ENCODE measurements at regions not wholly inside any gene's neighbourhood (a gene's known extent, or its start where the extent isn't known, plus 50 kb on each side); places are given as distances from the start of the nearest gene placed in this dataset.
A peak's percentile ranks its signal among the peaks of the same experiment; 100 is the strongest.

- no peak for ATAC-seq
- no peak for DNase-seq (ENCODE audit: low spot score)
- intact Hi-C loops (cut with DNase I): no loop called here
Measured at GRCh38 chr1:29959356-29959755, 723.0 kb downstream of the PTPRU start.

GRCh38 chr1:29958271-29958670 lies 721.9 kb downstream of the PTPRU start:
- DNase-seq (ENCODE audit: low spot score): no peak
- no peak for ATAC-seq
- intact Hi-C loops (cut with DNase I): no loop called here

GRCh38 chr1:29956349-29957030 lies 720.2 kb downstream of the PTPRU start:
- intact Hi-C loops (cut with DNase I): no loop called here
- ATAC-seq (no peak), DNase-seq (ENCODE audit: low spot score) (peak; percentile 32)

GRCh38 chr1:29954591-29954990 lies 718.3 kb downstream of the PTPRU start:
- intact Hi-C loops (cut with DNase I): no loop called here
- ATAC-seq (no peak), DNase-seq (ENCODE audit: low spot score) (no peak)

GRCh38 chr1:29953961-29954360 lies 717.6 kb downstream of the PTPRU start:
- DNase-seq (ENCODE audit: low spot score): no peak
- ATAC-seq: no peak
- intact Hi-C loops (cut with DNase I): no loop called here

GRCh38 chr1:29949676-29950075 lies 713.4 kb downstream of the PTPRU start:
- ATAC-seq (no peak), DNase-seq (ENCODE audit: low spot score) (no peak)
- intact Hi-C loops (cut with DNase I): no loop called here

- no peak for ATAC-seq
- intact Hi-C loops (cut with DNase I): no loop called here
- DNase-seq (ENCODE audit: low spot score): no peak
Measured at GRCh38 chr1:29948581-29948980, 712.3 kb downstream of the PTPRU start.

- intact Hi-C loops (cut with DNase I): no loop called here
- no peak for DNase-seq (ENCODE audit: low spot score)
- ATAC-seq: no peak
Measured at GRCh38 chr1:29946057-29946456, 709.7 kb downstream of the PTPRU start.

- ATAC-seq (no peak), DNase-seq (ENCODE audit: low spot score) (no peak)
- intact Hi-C loops (cut with DNase I): loop anchor here (1.0 kb wide), 1 partner anchor 35 kb away; no protein-coding TSS in a partner anchor
Measured at GRCh38 chr1:29945426-29945825, 709.1 kb downstream of the PTPRU start.

- ATAC-seq (no peak), DNase-seq (ENCODE audit: low spot score) (no peak)
- intact Hi-C loops (cut with DNase I): no loop called here
Measured at GRCh38 chr1:29944253-29944905, 708.1 kb downstream of the PTPRU start.

GRCh38 chr1:29943034-29943433 lies 706.7 kb downstream of the PTPRU start:
- intact Hi-C loops (cut with DNase I): no loop called here
- DNase-seq (ENCODE audit: low spot score): no peak
- ATAC-seq: no peak

- DNase-seq (ENCODE audit: low spot score): no peak
- intact Hi-C loops (cut with DNase I): no loop called here
- no peak for ATAC-seq
Measured at GRCh38 chr1:29939079-29939478, 702.8 kb downstream of the PTPRU start.

GRCh38 chr1:29937356-29937755 lies 701.0 kb downstream of the PTPRU start:
- DNase-seq (ENCODE audit: low spot score) (no peak), ATAC-seq (no peak)
- intact Hi-C loops (cut with DNase I): no loop called here

GRCh38 chr1:29936031-29936544 lies 699.8 kb downstream of the PTPRU start:
- DNase-seq (ENCODE audit: low spot score): no peak
- intact Hi-C loops (cut with DNase I): no loop called here
- ATAC-seq: no peak

GRCh38 chr1:29934255-29934772 lies 698.0 kb downstream of the PTPRU start:
- ATAC-seq: no peak
- intact Hi-C loops (cut with DNase I): no loop called here
- DNase-seq (ENCODE audit: low spot score): no peak

- intact Hi-C loops (cut with DNase I): no loop called here
- ATAC-seq (no peak), DNase-seq (ENCODE audit: low spot score) (no peak)
Measured at GRCh38 chr1:29933067-29933466, 696.7 kb downstream of the PTPRU start.

GRCh38 chr1:29932626-29933025 lies 696.3 kb downstream of the PTPRU start:
- ATAC-seq (no peak), DNase-seq (ENCODE audit: low spot score) (no peak)
- intact Hi-C loops (cut with DNase I): no loop called here

GRCh38 chr1:29931477-29932175 lies 695.3 kb downstream of the PTPRU start:
- ATAC-seq: no peak
- intact Hi-C loops (cut with DNase I): no loop called here

GRCh38 chr1:29925058-29925457 lies 688.7 kb downstream of the PTPRU start:
- intact Hi-C loops (cut with DNase I): no loop called here
- no peak for DNase-seq (ENCODE audit: low spot score)
- no peak for ATAC-seq

More at GRCh38 chr1:29931477-29932175, 695.3 kb downstream of the PTPRU start:
- no peak for DNase-seq (ENCODE audit: low spot score)

GRCh38 chr1:29924017-29924431 lies 687.7 kb downstream of the PTPRU start:
- DNase-seq (ENCODE audit: low spot score): no peak
- intact Hi-C loops (cut with DNase I): no loop called here
- no peak for ATAC-seq

All from sciatic nerve (tissue), 2 donors.